ENCODE measurements at regions not wholly inside any gene's neighbourhood (a gene's known extent, or its start where the extent isn't known, plus 50 kb on each side); places are given as distances from the start of the nearest gene placed in this dataset. TPM values are rescaled to one million over a fixed set of nuclear protein-coding genes. Genes with fewer than 3 reads are reported as not detected.

DNA sequence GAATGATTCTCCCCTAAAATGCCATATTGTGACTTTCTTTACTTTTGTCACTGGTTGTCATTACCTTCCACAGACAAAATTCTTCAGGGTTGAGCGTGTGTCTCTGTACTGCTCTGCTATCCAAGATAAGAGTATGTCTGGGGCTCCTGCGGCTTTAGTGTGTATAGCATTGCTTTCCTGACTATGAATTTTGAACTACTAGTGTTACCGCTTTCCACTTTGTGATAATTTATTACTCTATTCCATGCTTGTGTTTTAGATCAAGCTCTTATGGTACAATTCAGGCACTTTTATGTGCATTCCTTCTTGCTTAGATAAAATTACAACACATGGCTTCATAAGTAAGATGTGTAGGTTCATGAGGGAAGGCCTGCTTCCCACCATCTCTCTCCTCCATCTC lies 51.5 kb upstream of the MEF2C start:
- Histone ChIP-seq H3K4me1 (ENCODE audit: insufficient read depth, low read length) (no peaks in the 10 kb centered on the region), H3K27me3 (ENCODE audit: insufficient read depth, low read length) (no peaks in the 10 kb centered on the region), H2AFZ (ENCODE audit: low read depth, low read length) (no peak overlapping the region), H3K9ac (ENCODE audit: low read length) (no peak overlapping the region), H3K4me2 (ENCODE audit: low read length) (no peak overlapping the region), H3K4me3 (ENCODE audit: insufficient read depth, low read depth, low read length) (no peak overlapping the region), H3K27ac (ENCODE audit: low read depth, low read length) (no peak overlapping the region), H3K9me3 (ENCODE audit: insufficient read depth, low read depth, low read length) (no peaks in the 10 kb centered on the region), H3K36me3 (ENCODE audit: insufficient read depth, low read length) (no peaks in the 10 kb centered on the region), H4K20me1 (ENCODE audit: insufficient read depth, low read length) (no peaks in the 10 kb centered on the region), H3K79me2 (ENCODE audit: insufficient read depth, low read length) (no peaks in the 10 kb centered on the region)
- FAIRE-seq: no peak
- H3K36me3 Mint-ChIP-seq (ENCODE audit: low read depth, unreplicated experiment): no peaks in the 10 kb centered on the region
- H3K4me3 Mint-ChIP-seq (ENCODE audit: unreplicated experiment): no peak overlapping the region
- DNase-seq (ENCODE audit: low read depth): no peak
- no peaks in the 10 kb centered on the region for H3K9me3 Mint-ChIP-seq (ENCODE audit: unreplicated experiment)
- no peak for TF ChIP-seq EZH2 (IDR thresholded peaks at IDR 0.05; ENCODE audit: insufficient read depth, low read length)
- no peak for TF ChIP-seq CTCF (IDR thresholded peaks at IDR 0.05; ENCODE audit: insufficient read depth, low read depth, low read length)
- no peaks in the 10 kb centered on the region for H3K27me3 Mint-ChIP-seq (ENCODE audit: low read depth, unreplicated experiment)
- H3K27ac Mint-ChIP-seq (ENCODE audit: unreplicated experiment): no peak overlapping the region
- peaks cover 6% of the 10 kb centered on the region for H3K4me1 Mint-ChIP-seq (ENCODE audit: low read depth, unreplicated experiment)

Small RNAs in the stretch of these regions (microRNA-seq; reads per million reads assigned to microRNA genes)
- not detected for gene MIR3660
